IMR-90 (cell line): ENCODE measurements at regions not wholly inside any gene's neighbourhood (a gene's known extent, or its start where the extent isn't known, plus 50 kb on each side); places are given as distances from the start of the nearest gene placed in this dataset.

Experiments used
- ATAC-seq: fragments of 200-7000 bp; cut with Tn5 transposase; 2 replicates; pipeline ENCODE4 v1.9.1; 2020; ENCODE audit warnings: low read depth, mild to moderate bottlenecking, moderate library complexity
- BruUV-seq: library from RNA; stranded (reverse); fragments of 400-500 nt; replicated peaks from 2 replicates; lab custom pipeline; 2021; lab: Mats Ljungman, UMichigan
- CTCF ChIA-PET: fragments of 300-600 bp; formaldehyde crosslinking; extraction: SDS; loops from one replicate; lab custom pipeline; 2021; ENCODE audit warnings: antibody characterized with exemption; lab: Yijun Ruan, JAX
- POLR2A ChIA-PET: fragments of 300-600 bp; sonication (Branson Sonifier 250); formaldehyde crosslinking; loops from one replicate; lab custom pipeline; 2022; ENCODE audit warnings: antibody characterized with exemption; ENCODE audit not compliant: unreplicated experiment; lab: Charles Lee
- DNase-seq: peaks from one replicate; pipeline ENCODE4 v3.0.0; 2013
- H2AFZ ChIP-seq: replicated peaks from 2 replicates; pipeline ENCODE3; 2013; ENCODE audit warnings: low read length, mild to moderate bottlenecking; ENCODE audit not compliant: poor library complexity
- H2AK5ac ChIP-seq: 2 replicates; pipeline ENCODE4 v1.6.1; 2013; ENCODE audit warnings: low read depth, low read length, inconsistent platforms
- H2AK9ac ChIP-seq: replicated peaks from 2 replicates; pipeline ENCODE3; 2013; ENCODE audit warnings: mild to moderate bottlenecking, low read depth, low read length, moderate library complexity; ENCODE audit not compliant: poor library complexity
- H2BK120ac ChIP-seq: 2 replicates; pipeline ENCODE4 v1.6.1; 2013; ENCODE audit warnings: low read depth, low read length, inconsistent platforms
- H2BK15ac ChIP-seq: 3 replicates; pipeline ENCODE4 v1.6.1; 2013; ENCODE audit warnings: low read depth, low read length, inconsistent platforms
- H2BK20ac ChIP-seq: 2 replicates; pipeline ENCODE4 v1.6.1; 2013; ENCODE audit warnings: low read depth, mild to moderate bottlenecking, inconsistent platforms, low read length, moderate library complexity
- H2BK5ac ChIP-seq: 2 replicates; pipeline ENCODE4 v1.6.1; 2013; ENCODE audit warnings: mild to moderate bottlenecking, low read depth, low read length, inconsistent platforms; ENCODE audit not compliant: poor library complexity, severe bottlenecking
- H3K14ac ChIP-seq: replicated peaks from 2 replicates; pipeline ENCODE4 v1.6.1; 2013; ENCODE audit warnings: low read depth, low read length, inconsistent platforms
- H3K18ac ChIP-seq: 2 replicates; pipeline ENCODE4 v1.6.1; 2013; ENCODE audit warnings: low read depth, low read length, control low read depth
- H3K23ac ChIP-seq: 2 replicates; pipeline ENCODE4 v1.6.1; 2013; ENCODE audit warnings: low read depth, low read length, inconsistent platforms
- H3K27ac ChIP-seq: 2 replicates; pipeline ENCODE4 v1.5.1; 2013; ENCODE audit warnings: mild to moderate bottlenecking, control low read depth, low read length; ENCODE audit not compliant: insufficient read depth
- H3K27me3 ChIP-seq: 2 replicates; pipeline ENCODE4 v1.6.1; 2013; ENCODE audit warnings: low read length; ENCODE audit not compliant: control insufficient read depth, insufficient read depth
- H3K36me3 ChIP-seq: 2 replicates; pipeline ENCODE4 v1.6.1; 2013; ENCODE audit warnings: low read length, mixed read lengths; ENCODE audit not compliant: control insufficient read depth, insufficient read depth
- H3K4ac ChIP-seq: 2 replicates; pipeline ENCODE4 v1.6.1; 2013; ENCODE audit warnings: low read depth, low read length, inconsistent platforms
- H3K4me1 ChIP-seq: 2 replicates; pipeline ENCODE4 v1.6.1; 2013; ENCODE audit warnings: low read length, mixed read lengths; ENCODE audit not compliant: control insufficient read depth, insufficient read depth
- H3K4me2 ChIP-seq: 2 replicates; pipeline ENCODE4 v1.6.1; 2013; ENCODE audit warnings: low read depth, mild to moderate bottlenecking, control low read depth, low read length, moderate library complexity
- H3K4me3 ChIP-seq: 2 replicates; pipeline ENCODE4 v1.5.1; 2013; ENCODE audit warnings: low read depth, mild to moderate bottlenecking, control low read depth, low read length, moderate library complexity; ENCODE audit not compliant: insufficient read depth
- H3K56ac ChIP-seq: 2 replicates; pipeline ENCODE4 v1.6.1; 2013; ENCODE audit warnings: low read length, inconsistent platforms; ENCODE audit not compliant: insufficient read depth; ENCODE audit errors: extremely low read depth
- H3K79me1 ChIP-seq, 2 experiments: 2 replicates each; pipeline ENCODE4 v1.6.1; 2013; ENCODE audit warnings: low read length in 2 of 2, inconsistent platforms in 1 of 2, low read depth in 1 of 2
- H3K9ac ChIP-seq: 2 replicates; pipeline ENCODE4 v1.6.1; 2013; ENCODE audit warnings: low read depth, low read length, control low read depth
- H3K9me1 ChIP-seq: 2 replicates; pipeline ENCODE4 v1.6.1; 2013; ENCODE audit warnings: low read length, inconsistent platforms; ENCODE audit not compliant: insufficient read depth
- H3K9me3 ChIP-seq: 2 replicates; pipeline ENCODE4 v1.6.1; 2013; ENCODE audit warnings: low read length; ENCODE audit not compliant: control insufficient read depth, insufficient read depth
- H4K20me1 ChIP-seq: 2 replicates; pipeline ENCODE4 v1.6.1; 2013; ENCODE audit warnings: low read length, inconsistent platforms; ENCODE audit not compliant: insufficient read depth
- H4K5ac ChIP-seq: 2 replicates; pipeline ENCODE4 v1.6.1; 2013; ENCODE audit warnings: mild to moderate bottlenecking, low read depth, low read length, control low read depth
- H4K8ac ChIP-seq, 2 experiments: 2 replicates each; pipeline ENCODE4 v1.6.1; 2013; ENCODE audit warnings: low read depth in 2 of 2, low read length in 2 of 2, control low read depth in 1 of 2, inconsistent platforms in 1 of 2
- H4K91ac ChIP-seq: 2 replicates; pipeline ENCODE4 v1.6.1; 2013; ENCODE audit warnings: low read depth, low read length, inconsistent platforms; ENCODE audit not compliant: insufficient read depth
- BHLHE40 ChIP-seq: fragments of 150-350 bp; IDR thresholded peaks from 2 replicates; pipeline ENCODE4 v1.6.1; 2016; ENCODE audit warnings: mild to moderate bottlenecking, low read depth, low read length
- FOS ChIP-seq: fragments of 150-350 bp; IDR thresholded peaks from 2 replicates; pipeline ENCODE4 v1.6.1; 2016; ENCODE audit warnings: low read depth, low read length
- POLR2A ChIP-seq: IDR thresholded peaks from 2 replicates; pipeline ENCODE4 v1.6.1; 2012; ENCODE audit warnings: mild to moderate bottlenecking, low read depth, low read length
- RCOR1 ChIP-seq: IDR thresholded peaks from 2 replicates; pipeline ENCODE4 v1.6.1; 2012; ENCODE audit warnings: mild to moderate bottlenecking, low read length, improper control_type of control experiment; ENCODE audit not compliant: insufficient replicate concordance
- RFX5 ChIP-seq: IDR thresholded peaks from 2 replicates; pipeline ENCODE4 v1.8.0; 2012; ENCODE audit warnings: low read depth, mild to moderate bottlenecking, low read length, moderate library complexity
- SMC3 ChIP-seq: fragments of 150-350 bp; IDR thresholded peaks from 2 replicates; pipeline ENCODE4 v1.6.1; 2016; ENCODE audit warnings: low read depth, mild to moderate bottlenecking, antibody characterized with exemption, low read length, moderate library complexity
- USF2 ChIP-seq: fragments of 150-350 bp; IDR thresholded peaks from 2 replicates; pipeline ENCODE4 v1.6.1; 2017; ENCODE audit warnings: mild to moderate bottlenecking, antibody characterized with exemption, low read length, low read depth
- WGBS, 2 experiments: methylation state at CpG; one replicate each; pipeline versions ENCODE4 v1.1.5 to v1.1.7; 2013; ENCODE audit warnings: missing lambda C conversion rate in 2 of 2; ENCODE audit not compliant: insufficient read length in 1 of 2; ENCODE audit errors: extremely low coverage in 2 of 2; 5-methylcytosine and 5-hydroxymethylcytosine counted together
- dilution Hi-C: fragments of 300-500 bp; cut with HindIII; formaldehyde crosslinking; loops from one replicate; pipeline ENCODE4 v1.14.3; 2018; ENCODE audit warnings: low sequenced_read_pairs; ENCODE audit not compliant: unreplicated experiment
- in situ Hi-C: fragments of 300-500 bp; cut with MboI; formaldehyde crosslinking; loops from 3 replicates; pipeline ENCODE4 v1.14.3; 2019; ENCODE audit warnings: low sequenced_read_pairs, inconsistent platforms, mixed read lengths
- intact Hi-C: fragments of 100-400 bp; cut with micrococcal nuclease; formaldehyde crosslinking; loops from 2 replicates; pipeline ENCODE4 v1.10.0; 2022

- H3K23ac ChIP-seq = no peak overlapping the region
- no peak overlapping the region for H2BK15ac ChIP-seq
- H3K27me3 ChIP-seq = peaks cover 21% of the 10 kb centered on the region
- H3K14ac ChIP-seq = no peak overlapping the region
- no peak overlapping the region for H2BK20ac ChIP-seq
- intact Hi-C loops = no loop called here
- POLR2A ChIA-PET = no interaction called here
- CTCF ChIA-PET = interaction anchor here (0.5 to 1.0 kb wide), 2 partner anchors 23 to 46 kb away, joined by 3 read pairs; no protein-coding TSS in a partner anchor
- in situ Hi-C loops = loop anchor here (5.0 to 10.0 kb wide), 2 partner anchors 105 to 193 kb away; no protein-coding TSS in a partner anchor
- H3K36me3 ChIP-seq = no peaks in the 10 kb centered on the region
- no peak overlapping the region for H2BK5ac ChIP-seq
- no peak overlapping the region for H2AK9ac ChIP-seq
- no peak for ATAC-seq
- H4K8ac ChIP-seq = no peak overlapping the region
- no peaks in the 10 kb centered on the region for H3K79me1 ChIP-seq
- dilution Hi-C loops = no loop called here
- no peak overlapping the region for H4K5ac ChIP-seq
- H3K4me1 ChIP-seq = no peaks in the 10 kb centered on the region
- no peak overlapping the region for H3K4me2 ChIP-seq
- H3K27ac ChIP-seq = no peak overlapping the region
- no peak for DNase-seq
- H2AFZ ChIP-seq = no peak overlapping the region
- WGBS, 2 experiments = no CpG with 5 or more reads among the region's 4 CpGs
- no peak overlapping the region for H3K18ac ChIP-seq
- no peaks in the 10 kb centered on the region for H3K9me3 ChIP-seq
- H3K9ac ChIP-seq = no peak overlapping the region
- no peaks in the 10 kb centered on the region for H3K9me1 ChIP-seq
- TF ChIP-seq FOS (no peak), USF2 (no peak), BHLHE40 (no peak), RCOR1 (no peak), POLR2A (no peak), RFX5 (no peak), SMC3 (no peak)
- no TSS peak for BruUV-seq
- H3K4ac ChIP-seq = no peak overlapping the region
- no peak overlapping the region for H2AK5ac ChIP-seq
- H4K20me1 ChIP-seq = no peaks in the 10 kb centered on the region
- no peak overlapping the region for H3K56ac ChIP-seq
- no peak overlapping the region for H4K91ac ChIP-seq
- H2BK120ac ChIP-seq = no peak overlapping the region
- H3K4me3 ChIP-seq = no peak overlapping the region
These were observed 197.7 kb downstream of the NRP2 start for GRCh38 chr2:205880048-205880447.
